Muscle layer of colon (tissue), 2 donors: ENCODE measurements at regions not wholly inside any gene's neighbourhood (a gene's known extent, or its start where the extent isn't known, plus 50 kb on each side); places are given as distances from the start of the nearest gene placed in this dataset.

Experiments
- H3K27ac ChIP-seq: one replicate; pipeline ENCODE4 v1.7.0; 2013; ENCODE audit warnings: low read depth, mild to moderate bottlenecking, low read length, moderate library complexity
- H3K27me3 ChIP-seq, 2 donors: one replicate each; pipeline ENCODE4 v1.7.0; 2013; ENCODE audit warnings: low read length in 2 of 2, mild to moderate bottlenecking in 2 of 2; ENCODE audit not compliant: insufficient read depth in 2 of 2, control insufficient read depth in 1 of 2
- H3K36me3 ChIP-seq: one replicate; pipeline ENCODE4 v1.7.0; 2013; ENCODE audit warnings: mild to moderate bottlenecking, low read length; ENCODE audit not compliant: insufficient read depth
- H3K4me1 ChIP-seq: one replicate; pipeline ENCODE4 v1.7.0; 2013; ENCODE audit warnings: mild to moderate bottlenecking, low read length; ENCODE audit not compliant: insufficient read depth
- H3K4me3 ChIP-seq, 2 donors: one replicate each; pipeline ENCODE4 v1.7.0; 2013; ENCODE audit warnings: low read length in 2 of 2, low read depth in 1 of 2, mild to moderate bottlenecking in 1 of 2, moderate library complexity in 1 of 2
- H3K9ac ChIP-seq: one replicate; pipeline ENCODE4 v1.7.0; 2013; ENCODE audit warnings: low read length
- H3K9me3 ChIP-seq: one replicate; pipeline ENCODE4 v1.7.0; 2013; ENCODE audit warnings: mild to moderate bottlenecking, low read length
- donor health status: abdominal sarcoma.
- donor health status: Adenocarcinoma of cecum.

GRCh38 chr1:95731466-95731865, 497.5 kb downstream of the RWDD3 start:
- Histone ChIP-seq H3K27ac (no peak overlapping the region), H3K27me3 (no peaks in the 10 kb centered on the region), H3K4me1 (no peaks in the 10 kb centered on the region), H3K9ac (no peak overlapping the region), H3K36me3 (no peaks in the 10 kb centered on the region), H3K4me3 (no peak overlapping the region), H3K9me3 (no peaks in the 10 kb centered on the region)

DNA sequence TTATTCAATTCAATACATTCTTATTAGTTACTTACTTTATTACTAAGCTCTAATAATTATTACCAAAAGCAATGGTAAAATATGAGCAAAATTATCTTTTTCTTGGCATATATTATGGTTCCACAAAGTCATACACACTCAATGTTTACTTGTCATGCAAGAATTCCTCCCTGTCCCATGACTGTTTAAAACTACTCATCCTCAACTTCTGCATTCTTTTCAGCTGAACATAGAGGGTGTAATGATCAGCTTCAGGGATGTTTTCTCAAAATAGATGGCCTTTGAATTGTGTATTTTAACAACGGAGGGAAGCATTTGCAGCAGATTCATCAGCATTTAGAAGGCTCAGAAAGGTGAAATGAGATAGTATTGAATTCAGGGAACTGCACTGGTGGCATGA, 499.0 kb downstream of the RWDD3 start:
- Histone ChIP-seq H3K9ac (no peak overlapping the region), H3K9me3 (no peaks in the 10 kb centered on the region), H3K4me3 (no peak overlapping the region), H3K4me1 (no peaks in the 10 kb centered on the region), H3K36me3 (no peaks in the 10 kb centered on the region), H3K27me3 (no peaks in the 10 kb centered on the region), H3K27ac (no peak overlapping the region)

DNA sequence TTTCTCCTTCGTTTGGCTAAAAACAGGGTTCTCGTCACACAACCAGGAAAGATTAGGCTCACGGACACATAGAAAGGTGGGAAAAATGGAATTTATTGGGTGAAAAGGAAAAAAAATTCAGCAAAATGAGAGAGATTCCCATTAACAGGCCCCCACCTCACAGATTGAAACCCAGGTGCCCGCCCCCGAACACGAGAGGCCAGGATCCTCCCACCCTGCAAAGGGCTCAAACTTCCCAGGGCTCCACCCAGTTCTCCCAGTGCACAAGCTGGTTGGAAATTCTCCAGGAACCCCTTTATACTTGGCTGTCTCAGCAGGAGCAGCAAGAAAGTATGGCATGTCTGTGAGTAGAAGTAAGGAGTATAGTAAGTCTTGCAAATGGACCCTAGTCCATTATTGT, 499.7 kb downstream of the RWDD3 start:
- Histone ChIP-seq H3K9me3 (no peaks in the 10 kb centered on the region), H3K27me3 (no peaks in the 10 kb centered on the region), H3K9ac (no peak overlapping the region), H3K36me3 (no peaks in the 10 kb centered on the region), H3K4me1 (no peaks in the 10 kb centered on the region), H3K4me3 (no peak overlapping the region), H3K27ac (no peak overlapping the region)

DNA sequence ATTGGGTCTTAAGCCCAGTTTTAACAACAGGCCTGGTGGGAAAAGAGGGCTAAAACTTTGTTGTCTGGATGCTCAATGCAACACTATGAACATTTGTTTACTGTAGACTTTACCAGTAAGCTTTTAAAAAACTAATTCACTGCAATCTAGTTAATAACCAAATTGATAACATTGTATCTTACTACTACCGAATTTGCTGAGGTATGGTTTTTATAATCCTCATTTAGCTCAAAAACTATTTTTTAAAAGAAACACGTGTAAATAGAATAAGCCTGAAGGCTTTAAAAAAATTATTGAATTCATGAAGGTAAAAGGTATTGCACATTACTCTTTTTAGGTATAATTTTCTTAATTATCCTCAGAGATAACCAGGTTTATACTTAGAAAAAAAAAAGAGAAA, 500.6 kb downstream of the RWDD3 start:
- Histone ChIP-seq H3K36me3 (no peaks in the 10 kb centered on the region), H3K9me3 (no peaks in the 10 kb centered on the region), H3K4me1 (no peaks in the 10 kb centered on the region), H3K4me3 (no peak overlapping the region), H3K9ac (no peak overlapping the region), H3K27me3 (no peaks in the 10 kb centered on the region), H3K27ac (no peak overlapping the region)

DNA sequence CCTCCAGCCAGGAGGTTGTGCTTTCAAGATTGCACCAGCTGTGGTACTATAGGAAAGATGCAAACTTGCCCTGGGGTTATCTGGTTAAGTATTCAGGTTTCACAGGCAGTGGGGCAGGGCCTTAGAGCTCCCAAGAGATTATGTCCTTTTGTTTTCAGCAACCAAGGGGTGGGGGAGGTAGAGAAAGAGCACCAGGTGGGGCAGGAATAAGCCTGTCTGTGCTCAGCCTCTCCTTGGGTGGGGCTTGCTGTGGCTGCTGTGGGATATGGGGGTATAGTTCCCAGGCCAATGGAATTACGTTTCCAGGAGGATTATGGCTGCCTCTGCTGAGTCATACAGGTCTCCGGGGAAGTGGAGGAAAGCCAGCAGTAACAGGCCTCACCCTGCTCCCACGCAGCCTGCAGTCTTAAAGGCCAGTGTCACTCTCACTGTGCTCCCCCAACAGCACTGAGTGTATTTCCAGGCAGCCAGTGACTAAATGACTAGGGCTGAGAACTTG, 508.6 kb downstream of the RWDD3 start:
- Histone ChIP-seq H3K4me1 (no peaks in the 10 kb centered on the region), H3K9ac (no peak overlapping the region), H3K36me3 (no peaks in the 10 kb centered on the region), H3K4me3 (no peak overlapping the region), H3K9me3 (no peaks in the 10 kb centered on the region), H3K27me3 (no peaks in the 10 kb centered on the region), H3K27ac (no peak overlapping the region)

- Histone ChIP-seq H3K4me3 (no peak overlapping the region), H3K27me3 (no peaks in the 10 kb centered on the region), H3K9ac (no peak overlapping the region), H3K27ac (no peak overlapping the region), H3K4me1 (no peaks in the 10 kb centered on the region), H3K9me3 (no peaks in the 10 kb centered on the region), H3K36me3 (no peaks in the 10 kb centered on the region)
Observed at GRCh38 chr1:95744731-95745130, 510.7 kb downstream of the RWDD3 start.

DNA sequence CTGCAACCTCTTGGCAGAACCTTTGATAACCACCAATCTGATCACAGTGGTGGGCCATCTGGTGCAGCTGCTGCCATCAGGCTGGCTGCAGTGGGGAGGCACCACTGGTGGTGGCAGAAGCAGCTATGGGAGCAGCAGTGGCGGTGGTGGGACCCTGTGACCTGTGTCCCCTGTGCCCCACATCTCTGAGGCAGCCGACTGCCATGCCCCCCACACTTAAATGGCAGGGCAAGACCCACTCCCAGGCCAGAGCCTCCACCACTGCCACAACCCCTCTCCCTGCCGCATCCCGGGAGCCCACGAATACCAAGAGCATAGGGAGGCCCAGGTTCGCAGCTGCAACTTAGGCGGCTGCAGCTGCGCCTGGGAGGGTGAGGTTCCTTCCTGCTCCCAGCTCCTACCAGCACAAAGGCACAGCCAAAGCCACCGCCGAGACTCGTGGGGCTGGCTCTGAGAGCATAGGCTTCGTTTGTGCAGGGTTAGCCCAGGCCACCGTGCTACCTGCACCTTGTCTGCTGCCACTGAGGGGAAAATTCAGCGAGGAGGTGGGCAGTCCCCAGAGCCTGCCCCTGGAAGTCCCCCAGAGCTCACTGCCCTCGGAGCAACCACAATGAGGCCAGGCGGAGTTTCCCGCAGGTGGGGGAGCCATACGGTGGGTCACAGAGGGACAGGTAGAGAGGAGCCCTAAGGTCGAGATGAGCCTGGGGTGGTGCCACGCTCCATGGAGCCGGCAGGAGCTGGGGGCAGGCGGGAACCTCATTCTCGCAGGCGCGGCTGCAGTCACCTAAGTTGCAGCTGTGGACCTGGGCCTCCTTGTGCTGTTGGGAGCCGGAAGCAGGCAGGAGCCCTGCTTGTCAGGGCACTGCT, 518.7 kb downstream of the RWDD3 start:
- Histone ChIP-seq H3K9ac (no peak overlapping the region), H3K9me3 (no peaks in the 10 kb centered on the region), H3K27ac (no peak overlapping the region), H3K4me1 (no peaks in the 10 kb centered on the region), H3K27me3 (no peaks in the 10 kb centered on the region), H3K4me3 (no peak overlapping the region), H3K36me3 (no peaks in the 10 kb centered on the region)

DNA sequence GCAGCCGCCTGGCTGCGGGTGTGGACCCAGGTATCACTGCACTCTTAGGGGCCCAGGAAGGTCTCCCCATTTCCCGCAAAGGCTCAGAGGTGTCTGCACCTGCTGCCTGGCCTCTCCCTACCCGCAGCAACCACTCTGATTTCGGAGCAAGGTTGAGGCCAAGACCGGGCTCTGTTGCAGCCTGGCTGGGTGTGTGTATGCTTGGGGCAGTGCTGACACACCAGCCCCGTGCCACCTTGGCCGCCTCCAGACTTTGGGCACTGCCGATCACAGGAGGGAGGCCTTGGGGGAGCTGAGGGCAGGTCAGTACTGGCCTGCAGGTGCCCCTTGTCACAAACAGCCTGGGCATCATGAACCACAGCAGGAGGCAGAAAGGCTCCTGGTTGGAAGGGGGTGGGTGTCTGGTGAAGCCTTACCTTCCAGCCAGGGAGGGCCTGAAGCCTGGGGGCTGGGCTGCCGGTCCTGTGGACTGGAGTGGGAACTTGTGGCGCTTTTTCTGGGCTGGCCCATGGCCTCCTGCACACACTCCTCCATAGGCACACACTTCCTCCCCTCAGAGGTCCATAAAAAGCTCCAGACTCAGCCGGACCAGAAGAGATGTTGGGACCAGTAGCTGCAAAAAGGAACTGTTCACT, 519.5 kb downstream of the RWDD3 start:
- no peak overlapping the region for H3K9ac ChIP-seq

DNA sequence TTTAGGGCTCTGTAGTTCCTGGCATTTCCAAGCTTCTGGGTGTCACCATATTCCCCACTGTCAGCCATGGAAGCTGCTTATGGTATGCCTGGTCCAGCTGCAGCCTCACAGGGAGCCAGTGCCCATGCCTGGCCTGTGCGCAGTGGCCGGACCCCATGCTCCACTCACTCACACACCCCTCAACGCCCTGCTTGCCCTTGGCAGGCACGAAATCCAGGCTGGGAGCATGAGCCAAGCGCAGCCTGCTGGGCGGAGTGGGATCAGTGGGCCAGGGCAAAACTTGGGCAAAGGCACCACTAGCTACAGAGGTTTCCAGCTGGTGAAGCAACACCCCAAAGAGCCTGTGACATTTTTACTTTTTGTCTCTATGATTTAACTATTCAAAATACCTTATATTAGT, 520.4 kb downstream of the RWDD3 start:
- Histone ChIP-seq H3K9ac (no peak overlapping the region), H3K36me3 (no peaks in the 10 kb centered on the region), H3K9me3 (no peaks in the 10 kb centered on the region), H3K27ac (no peak overlapping the region), H3K4me1 (no peaks in the 10 kb centered on the region), H3K27me3 (no peaks in the 10 kb centered on the region), H3K4me3 (no peak overlapping the region)

More for the DNA sequence above, 519.5 kb downstream of the RWDD3 start:
- H3K4me1 ChIP-seq: no peaks in the 10 kb centered on the region
- no peak overlapping the region for H3K4me3 ChIP-seq
- H3K9me3 ChIP-seq: no peaks in the 10 kb centered on the region
- H3K27me3 ChIP-seq: no peaks in the 10 kb centered on the region
- H3K36me3 ChIP-seq: no peaks in the 10 kb centered on the region
- no peak overlapping the region for H3K27ac ChIP-seq

DNA sequence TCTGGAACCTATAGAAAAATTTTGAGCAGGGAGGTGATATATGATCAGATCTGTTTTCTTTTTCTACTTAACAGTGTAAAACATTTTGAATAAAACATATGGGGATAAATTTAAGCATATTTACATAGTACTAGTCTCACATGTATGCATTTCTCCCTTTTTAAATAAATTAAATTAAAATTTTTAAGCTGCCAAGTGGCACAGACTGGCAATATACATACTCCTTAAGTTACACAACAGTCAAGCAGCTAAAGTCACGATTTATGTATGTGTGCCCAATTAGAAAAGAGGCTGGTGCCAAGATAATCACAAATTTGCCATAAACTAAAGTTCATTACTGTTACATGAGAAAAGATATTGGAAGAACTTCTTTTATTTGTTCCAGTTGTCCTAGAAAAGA, 532.0 kb downstream of the RWDD3 start:
- no peak overlapping the region for H3K9ac ChIP-seq
- no peak overlapping the region for H3K4me3 ChIP-seq
- no peaks in the 10 kb centered on the region for H3K27me3 ChIP-seq
- no peaks in the 10 kb centered on the region for H3K9me3 ChIP-seq
- no peaks in the 10 kb centered on the region for H3K4me1 ChIP-seq
- H3K27ac ChIP-seq: no peak overlapping the region
- H3K36me3 ChIP-seq: no peaks in the 10 kb centered on the region

DNA sequence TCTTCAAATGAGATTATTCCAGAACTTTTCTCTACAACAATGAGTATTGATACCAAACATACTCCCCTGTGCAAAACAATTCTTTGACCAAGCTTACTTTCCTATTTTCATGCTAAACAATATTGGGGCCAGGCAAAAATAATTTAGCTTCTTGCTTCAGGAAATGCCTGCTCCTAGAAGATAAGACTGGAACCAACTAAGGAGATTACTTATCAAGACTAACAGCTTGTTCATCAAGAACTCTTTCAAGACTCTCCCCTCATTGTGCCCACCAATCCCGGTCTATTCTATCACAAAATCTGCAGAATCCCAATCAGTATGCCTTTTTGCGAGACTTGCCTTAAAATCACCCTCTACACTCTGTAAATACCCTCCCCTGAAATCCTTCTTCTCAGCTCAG, 536.6 kb downstream of the RWDD3 start:
- Histone ChIP-seq H3K9ac (no peak overlapping the region), H3K4me1 (no peaks in the 10 kb centered on the region), H3K27me3 (no peaks in the 10 kb centered on the region), H3K27ac (no peak overlapping the region), H3K36me3 (no peaks in the 10 kb centered on the region), H3K4me3 (no peak overlapping the region), H3K9me3 (no peaks in the 10 kb centered on the region)

DNA sequence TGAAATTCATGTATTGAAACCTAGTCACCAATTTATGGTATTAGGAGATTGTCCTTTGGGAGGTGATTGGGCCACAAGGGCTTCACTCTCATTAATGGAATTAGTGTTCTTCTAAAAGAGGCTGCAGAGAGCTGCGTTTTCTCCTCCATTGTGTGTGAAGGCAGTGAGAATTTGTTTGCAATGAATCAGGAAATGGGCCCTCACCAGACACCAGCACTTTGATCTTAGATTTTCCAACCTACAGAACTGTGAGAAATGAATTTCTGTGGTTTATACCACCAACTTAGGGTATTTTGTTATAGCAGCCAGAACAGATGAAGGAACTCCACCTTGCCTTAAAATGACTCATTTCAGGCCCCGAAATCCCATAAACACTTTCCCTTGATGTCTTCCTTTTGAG, 544.2 kb downstream of the RWDD3 start:
- H3K9me3 ChIP-seq: no peaks in the 10 kb centered on the region
- no peak overlapping the region for H3K9ac ChIP-seq
- H3K27me3 ChIP-seq: no peaks in the 10 kb centered on the region
- no peak overlapping the region for H3K4me3 ChIP-seq
- H3K36me3 ChIP-seq: no peaks in the 10 kb centered on the region
- H3K4me1 ChIP-seq: no peaks in the 10 kb centered on the region
- no peak overlapping the region for H3K27ac ChIP-seq
